WTC11 (cell line): ENCODE measurements at regions not wholly inside any gene's neighbourhood (a gene's known extent, or its start where the extent isn't known, plus 50 kb on each side); places are given as distances from the start of the nearest gene placed in this dataset.

Source experiments
- ATAC-seq: fragments of 200-7000 bp; cut with Tn5 transposase; 2 replicates; pipeline ENCODE4 v1.10.0; 2021; ENCODE audit warnings: mild to moderate bottlenecking, moderate library complexity
- CTCF ChIA-PET: fragments of 300-600 bp; sonication (Branson Sonifier 250); formaldehyde crosslinking; loops from one replicate; lab custom pipeline; 2021; ENCODE audit warnings: antibody characterized with exemption; lab: Charles Lee
- POLR2A ChIA-PET: fragments of 350-600 bp; sonication (Branson Sonifier 250); formaldehyde crosslinking; loops from one replicate; lab custom pipeline; 2021; ENCODE audit warnings: antibody characterized with exemption; lab: Charles Lee
- DNase-seq: peaks from one replicate; pipeline ENCODE4 v3.0.0; 2021; ENCODE audit warnings: low spot score
- H3K27ac Mint-ChIP-seq: 2 replicates; pipeline ENCODE4 v1.8.0; 2021; ENCODE audit warnings: mixed read lengths
- H3K27me3 Mint-ChIP-seq: 2 replicates; pipeline ENCODE4 v1.8.0; 2021; ENCODE audit warnings: low read depth, mild to moderate bottlenecking, moderate library complexity, mixed read lengths
- H3K36me3 Mint-ChIP-seq: 2 replicates; pipeline ENCODE4 v1.8.0; 2021; ENCODE audit warnings: mixed read lengths
- H3K4me1 Mint-ChIP-seq: 2 replicates; pipeline ENCODE4 v1.8.0; 2022; ENCODE audit warnings: mixed read lengths
- H3K4me3 Mint-ChIP-seq: 2 replicates; pipeline ENCODE4 v1.8.0; 2021; ENCODE audit warnings: mild to moderate bottlenecking, moderate library complexity, mixed read lengths
- H3K9me3 Mint-ChIP-seq: 2 replicates; pipeline ENCODE4 v1.8.0; 2021; ENCODE audit warnings: mixed read lengths
- ARID4B ChIP-seq: sonication (generic); formaldehyde crosslinking; IDR thresholded peaks from 2 replicates; pipeline ENCODE4 v1.8.0; 2023; ENCODE audit warnings: missing genetic modification reagents, mild to moderate bottlenecking, borderline replicate concordance
- CREB1 ChIP-seq: sonication (generic); formaldehyde crosslinking; IDR thresholded peaks from 2 replicates; pipeline ENCODE4 v1.8.0; 2023; ENCODE audit warnings: mild to moderate bottlenecking, missing genetic modification reagents
- CREM ChIP-seq: sonication (generic); formaldehyde crosslinking; IDR thresholded peaks from 2 replicates; pipeline ENCODE4 v1.8.1; 2022; ENCODE audit warnings: mild to moderate bottlenecking, missing genetic modification reagents, moderate library complexity
- E2F5 ChIP-seq: sonication (generic); formaldehyde crosslinking; IDR thresholded peaks from 2 replicates; pipeline ENCODE4 v1.8.1; 2022; ENCODE audit warnings: mild to moderate bottlenecking, moderate library complexity, missing genetic modification reagents
- ETV6 ChIP-seq: sonication (generic); formaldehyde crosslinking; IDR thresholded peaks from 2 replicates; pipeline ENCODE4 v1.8.1; 2022; ENCODE audit warnings: mild to moderate bottlenecking, missing genetic modification reagents
- MXD4 ChIP-seq: fragments of 250-450 bp; sonication (Bioruptor Pico); IDR thresholded peaks from 2 replicates; pipeline ENCODE4 v1.8.0; 2021; ENCODE audit warnings: mild to moderate bottlenecking, moderate library complexity, borderline replicate concordance
- NFATC4 ChIP-seq: fragments of 250-450 bp; sonication (Bioruptor Pico); IDR thresholded peaks from 2 replicates; pipeline ENCODE4 v1.9.0; 2021; ENCODE audit warnings: mild to moderate bottlenecking
- TEAD4 ChIP-seq: sonication (generic); formaldehyde crosslinking; IDR thresholded peaks from 2 replicates; pipeline ENCODE4 v1.8.0; 2022; ENCODE audit warnings: mild to moderate bottlenecking, missing genetic modification reagents
- ZNF263 ChIP-seq: sonication (generic); formaldehyde crosslinking; IDR thresholded peaks from 2 replicates; pipeline ENCODE4 v1.8.1; 2022; ENCODE audit warnings: low read depth, mild to moderate bottlenecking, moderate library complexity, missing genetic modification reagents
- ZNF671 ChIP-seq: fragments of 250-450 bp; sonication (Bioruptor Pico); IDR thresholded peaks from 2 replicates; pipeline ENCODE4 v1.8.0; 2021; ENCODE audit warnings: mild to moderate bottlenecking
- TF ChIP-seq, protein P1 (sequence below): fragments of 250-450 bp; sonication (Bioruptor Pico); IDR thresholded peaks from 2 replicates; pipeline ENCODE4 v1.9.0; 2021; ENCODE audit warnings: mild to moderate bottlenecking
- TF ChIP-seq, protein P2 (sequence below): sonication (generic); formaldehyde crosslinking; IDR thresholded peaks from 2 replicates; pipeline ENCODE4 v1.8.1; 2023; ENCODE audit warnings: mild to moderate bottlenecking, missing genetic modification reagents
- TF ChIP-seq, protein P3 (sequence below): sonication (generic); formaldehyde crosslinking; IDR thresholded peaks from 2 replicates; pipeline ENCODE4 v1.8.1; 2023; ENCODE audit warnings: mild to moderate bottlenecking, missing genetic modification reagents
- TF ChIP-seq, protein P4 (sequence below): sonication (generic); formaldehyde crosslinking; IDR thresholded peaks from 2 replicates; pipeline ENCODE4 v1.8.1; 2023; ENCODE audit warnings: mild to moderate bottlenecking, missing genetic modification reagents, moderate library complexity

- ChIA-PET CTCF (no interaction called here), POLR2A (no interaction called here)
- H3K4me3 Mint-ChIP-seq, result no peak overlapping the region
- no peaks in the 10 kb centered on the region for H3K36me3 Mint-ChIP-seq
- no peaks in the 10 kb centered on the region for H3K27me3 Mint-ChIP-seq
- no peak overlapping the region for H3K27ac Mint-ChIP-seq
- H3K4me1 Mint-ChIP-seq, result no peaks in the 10 kb centered on the region
- no peak for DNase-seq
- TF ChIP-seq TEAD4, result no peak
- no peak for TF ChIP-seq ZNF263 (CRISPR knock-in tag)
- no peak for TF ChIP-seq NFATC4 (CRISPR knock-in tag)
- no peak for TF ChIP-seq CREM (CRISPR knock-in tag)
- TF ChIP-seq MXD4 (CRISPR knock-in tag), result no peak
- ATAC-seq, result no peak
- H3K9me3 Mint-ChIP-seq, result no peaks in the 10 kb centered on the region
Observed at GRCh38 chr13:70415136-70415535, 306.9 kb upstream of the KLHL1 start.

DNA sequence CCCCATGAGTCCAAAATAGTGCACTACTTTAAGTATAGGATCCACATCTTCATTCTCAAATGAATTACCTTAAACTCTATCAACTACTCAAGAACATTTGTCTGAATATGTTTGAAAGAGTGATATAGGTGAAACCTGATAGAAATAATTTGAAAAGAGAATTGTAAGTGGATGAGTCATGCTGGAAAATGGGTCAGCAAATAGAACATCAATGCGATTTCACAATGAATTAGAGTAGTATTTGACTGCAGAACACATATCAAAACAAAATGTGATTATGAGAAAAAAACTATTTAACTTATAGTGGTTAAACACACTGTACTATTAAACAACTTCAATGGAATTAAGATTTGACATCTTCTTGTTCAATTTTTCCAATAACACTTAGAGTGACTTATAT lies 300.6 kb upstream of the KLHL1 start:
- ATAC-seq, result no peak
- no peak for DNase-seq
- TF ChIP-seq, protein P1, sequence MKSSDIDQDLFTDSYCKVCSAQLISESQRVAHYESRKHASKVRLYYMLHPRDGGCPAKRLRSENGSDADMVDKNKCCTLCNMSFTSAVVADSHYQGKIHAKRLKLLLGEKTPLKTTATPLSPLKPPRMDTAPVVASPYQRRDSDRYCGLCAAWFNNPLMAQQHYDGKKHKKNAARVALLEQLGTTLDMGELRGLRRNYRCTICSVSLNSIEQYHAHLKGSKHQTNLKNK (CRISPR knock-in tag), result no peak
- no peak for TF ChIP-seq ZNF671 (CRISPR knock-in tag)
- no peak for TF ChIP-seq ETV6 (CRISPR knock-in tag)
- TF ChIP-seq CREB1 (CRISPR knock-in tag), result no peak
- no peak for TF ChIP-seq E2F5
- TF ChIP-seq, protein P2, sequence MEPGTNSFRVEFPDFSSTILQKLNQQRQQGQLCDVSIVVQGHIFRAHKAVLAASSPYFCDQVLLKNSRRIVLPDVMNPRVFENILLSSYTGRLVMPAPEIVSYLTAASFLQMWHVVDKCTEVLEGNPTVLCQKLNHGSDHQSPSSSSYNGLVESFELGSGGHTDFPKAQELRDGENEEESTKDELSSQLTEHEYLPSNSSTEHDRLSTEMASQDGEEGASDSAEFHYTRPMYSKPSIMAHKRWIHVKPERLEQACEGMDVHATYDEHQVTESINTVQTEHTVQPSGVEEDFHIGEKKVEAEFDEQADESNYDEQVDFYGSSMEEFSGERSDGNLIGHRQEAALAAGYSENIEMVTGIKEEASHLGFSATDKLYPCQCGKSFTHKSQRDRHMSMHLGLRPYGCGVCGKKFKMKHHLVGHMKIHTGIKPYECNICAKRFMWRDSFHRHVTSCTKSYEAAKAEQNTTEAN (CRISPR knock-in tag), result no peak
- TF ChIP-seq, protein P3, sequence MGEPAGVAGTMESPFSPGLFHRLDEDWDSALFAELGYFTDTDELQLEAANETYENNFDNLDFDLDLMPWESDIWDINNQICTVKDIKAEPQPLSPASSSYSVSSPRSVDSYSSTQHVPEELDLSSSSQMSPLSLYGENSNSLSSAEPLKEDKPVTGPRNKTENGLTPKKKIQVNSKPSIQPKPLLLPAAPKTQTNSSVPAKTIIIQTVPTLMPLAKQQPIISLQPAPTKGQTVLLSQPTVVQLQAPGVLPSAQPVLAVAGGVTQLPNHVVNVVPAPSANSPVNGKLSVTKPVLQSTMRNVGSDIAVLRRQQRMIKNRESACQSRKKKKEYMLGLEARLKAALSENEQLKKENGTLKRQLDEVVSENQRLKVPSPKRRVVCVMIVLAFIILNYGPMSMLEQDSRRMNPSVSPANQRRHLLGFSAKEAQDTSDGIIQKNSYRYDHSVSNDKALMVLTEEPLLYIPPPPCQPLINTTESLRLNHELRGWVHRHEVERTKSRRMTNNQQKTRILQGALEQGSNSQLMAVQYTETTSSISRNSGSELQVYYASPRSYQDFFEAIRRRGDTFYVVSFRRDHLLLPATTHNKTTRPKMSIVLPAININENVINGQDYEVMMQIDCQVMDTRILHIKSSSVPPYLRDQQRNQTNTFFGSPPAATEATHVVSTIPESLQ (CRISPR knock-in tag), result no peak
- TF ChIP-seq ARID4B (CRISPR knock-in tag), result no peak
- TF ChIP-seq, protein P4, sequence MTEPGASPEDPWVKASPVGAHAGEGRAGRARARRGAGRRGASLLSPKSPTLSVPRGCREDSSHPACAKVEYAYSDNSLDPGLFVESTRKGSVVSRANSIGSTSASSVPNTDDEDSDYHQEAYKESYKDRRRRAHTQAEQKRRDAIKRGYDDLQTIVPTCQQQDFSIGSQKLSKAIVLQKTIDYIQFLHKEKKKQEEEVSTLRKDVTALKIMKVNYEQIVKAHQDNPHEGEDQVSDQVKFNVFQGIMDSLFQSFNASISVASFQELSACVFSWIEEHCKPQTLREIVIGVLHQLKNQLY (CRISPR knock-in tag), result no peak
- POLR2A ChIA-PET, result interaction anchor here (0.6 kb wide), 1 partner anchor 20 kb away, joined by 3 read pairs; no protein-coding TSS in a partner anchor
- Mint-ChIP-seq H3K36me3 (no peaks in the 10 kb centered on the region), H3K27me3 (no peaks in the 10 kb centered on the region), H3K4me1 (no peaks in the 10 kb centered on the region), H3K9me3 (no peaks in the 10 kb centered on the region), H3K27ac (no peak overlapping the region), H3K4me3 (no peak overlapping the region)
- CTCF ChIA-PET, result no interaction called here
